ENCODE measurements at regions not wholly inside any gene's neighbourhood (a gene's known extent, or its start where the extent isn't known, plus 50 kb on each side); places are given as distances from the start of the nearest gene placed in this dataset.

GRCh38 chr10:85026878-85027467, 698.6 kb downstream of the CCSER2 start:
- TF ChIP-seq CTCF (IDR thresholded peaks at IDR 0.05) (no peak), POLR2A (IDR thresholded peaks at IDR 0.05) (no peak)
